ENCODE measurements at regions not wholly inside any gene's neighbourhood (a gene's known extent, or its start where the extent isn't known, plus 50 kb on each side); places are given as distances from the start of the nearest gene placed in this dataset.

DNA sequence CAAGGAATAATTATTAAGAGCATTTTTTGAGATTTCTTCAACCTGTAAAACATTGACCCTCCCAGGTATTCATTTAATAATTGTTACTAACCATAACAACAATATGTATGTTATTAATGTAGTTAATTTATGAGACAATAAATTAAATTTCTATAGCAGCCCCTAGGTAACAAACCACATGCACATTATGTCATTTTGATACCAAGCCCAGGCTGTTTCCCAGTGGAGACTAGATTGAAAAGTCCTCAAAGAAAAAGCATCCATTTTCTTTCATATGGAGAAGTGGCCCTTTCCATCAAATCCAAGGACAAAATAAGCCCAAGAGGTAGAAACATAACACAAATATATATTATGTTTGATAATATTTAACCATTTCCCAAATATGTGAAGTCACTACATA, 104.3 kb upstream of the GK2 start:
- no peak overlapping the region for H3K27ac ChIP-seq

DNA sequence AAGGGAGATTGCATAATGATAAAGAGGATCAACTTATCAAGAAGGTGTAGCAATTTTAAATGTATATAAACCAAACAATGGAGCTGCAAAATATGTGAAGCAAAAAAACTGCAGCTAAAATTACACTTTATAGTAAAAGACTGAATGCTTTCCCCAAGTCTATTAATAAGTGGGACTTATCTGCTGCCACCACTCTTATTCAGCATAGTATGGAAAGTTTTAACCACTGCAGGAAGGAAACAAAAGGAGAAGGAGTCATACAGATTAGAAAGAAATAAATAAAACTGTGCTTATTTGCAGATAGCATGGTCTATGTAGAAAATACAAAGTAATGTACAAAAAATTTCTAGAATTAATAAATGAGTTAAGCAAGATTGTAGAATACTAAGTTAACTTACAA, 94.1 kb upstream of the GK2 start:
- no peaks in the 10 kb centered on the region for H3K79me2 ChIP-seq
- no peaks in the 10 kb centered on the region for H3K9me3 ChIP-seq (ENCODE audit: low read depth)
- no peaks in the 10 kb centered on the region for H3K36me3 ChIP-seq (replicated peaks; ENCODE audit: insufficient read depth, low read depth)
- no peak for DNase-seq (ENCODE audit: low spot score)
- no peaks in the 10 kb centered on the region for H3K27me3 ChIP-seq
- H3K4me3 ChIP-seq, result no peak overlapping the region
- no peak overlapping the region for H3K4me2 ChIP-seq
- H3K9me2 ChIP-seq (replicated peaks; ENCODE audit: insufficient read depth), result no peaks in the 10 kb centered on the region
- H3K4me1 ChIP-seq (ENCODE audit: insufficient read depth), result no peaks in the 10 kb centered on the region
- H2AFZ ChIP-seq, result no peak overlapping the region
- TF ChIP-seq, protein P1, sequence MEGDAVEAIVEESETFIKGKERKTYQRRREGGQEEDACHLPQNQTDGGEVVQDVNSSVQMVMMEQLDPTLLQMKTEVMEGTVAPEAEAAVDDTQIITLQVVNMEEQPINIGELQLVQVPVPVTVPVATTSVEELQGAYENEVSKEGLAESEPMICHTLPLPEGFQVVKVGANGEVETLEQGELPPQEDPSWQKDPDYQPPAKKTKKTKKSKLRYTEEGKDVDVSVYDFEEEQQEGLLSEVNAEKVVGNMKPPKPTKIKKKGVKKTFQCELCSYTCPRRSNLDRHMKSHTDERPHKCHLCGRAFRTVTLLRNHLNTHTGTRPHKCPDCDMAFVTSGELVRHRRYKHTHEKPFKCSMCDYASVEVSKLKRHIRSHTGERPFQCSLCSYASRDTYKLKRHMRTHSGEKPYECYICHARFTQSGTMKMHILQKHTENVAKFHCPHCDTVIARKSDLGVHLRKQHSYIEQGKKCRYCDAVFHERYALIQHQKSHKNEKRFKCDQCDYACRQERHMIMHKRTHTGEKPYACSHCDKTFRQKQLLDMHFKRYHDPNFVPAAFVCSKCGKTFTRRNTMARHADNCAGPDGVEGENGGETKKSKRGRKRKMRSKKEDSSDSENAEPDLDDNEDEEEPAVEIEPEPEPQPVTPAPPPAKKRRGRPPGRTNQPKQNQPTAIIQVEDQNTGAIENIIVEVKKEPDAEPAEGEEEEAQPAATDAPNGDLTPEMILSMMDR (IDR thresholded peaks at IDR 0.05; ENCODE audit: poor library complexity), result no peak
- no peak overlapping the region for H3K27ac ChIP-seq
- no peaks in the 10 kb centered on the region for H4K20me1 ChIP-seq (ENCODE audit: insufficient read depth, poor library complexity, severe bottlenecking)

More for the DNA sequence above, 104.3 kb upstream of the GK2 start:
- DNase-seq (ENCODE audit: low spot score), result no peak
- no peaks in the 10 kb centered on the region for H3K27me3 ChIP-seq
- no peaks in the 10 kb centered on the region for H3K9me3 ChIP-seq (ENCODE audit: low read depth)
- H3K4me1 ChIP-seq (ENCODE audit: insufficient read depth), result no peaks in the 10 kb centered on the region
- H2AFZ ChIP-seq, result no peak overlapping the region
- H3K79me2 ChIP-seq, result no peaks in the 10 kb centered on the region
- no peak overlapping the region for H3K4me2 ChIP-seq
- no peaks in the 10 kb centered on the region for H3K9me2 ChIP-seq (replicated peaks; ENCODE audit: insufficient read depth)
- no peaks in the 10 kb centered on the region for H4K20me1 ChIP-seq (ENCODE audit: insufficient read depth, poor library complexity, severe bottlenecking)
- TF ChIP-seq, protein P1 (IDR thresholded peaks at IDR 0.05; ENCODE audit: poor library complexity), result no peak
- TF ChIP-seq EZH2 (IDR thresholded peaks at IDR 0.05; ENCODE audit: borderline replicate concordance), result no peak
- no peak for TF ChIP-seq EZH2phosphoT487 (IDR thresholded peaks at IDR 0.05; ENCODE audit: low read depth, severe bottlenecking, unreplicated experiment)
- H3K36me3 ChIP-seq (replicated peaks; ENCODE audit: insufficient read depth, low read depth), result no peaks in the 10 kb centered on the region
- H3K4me3 ChIP-seq, result no peak overlapping the region

DNA sequence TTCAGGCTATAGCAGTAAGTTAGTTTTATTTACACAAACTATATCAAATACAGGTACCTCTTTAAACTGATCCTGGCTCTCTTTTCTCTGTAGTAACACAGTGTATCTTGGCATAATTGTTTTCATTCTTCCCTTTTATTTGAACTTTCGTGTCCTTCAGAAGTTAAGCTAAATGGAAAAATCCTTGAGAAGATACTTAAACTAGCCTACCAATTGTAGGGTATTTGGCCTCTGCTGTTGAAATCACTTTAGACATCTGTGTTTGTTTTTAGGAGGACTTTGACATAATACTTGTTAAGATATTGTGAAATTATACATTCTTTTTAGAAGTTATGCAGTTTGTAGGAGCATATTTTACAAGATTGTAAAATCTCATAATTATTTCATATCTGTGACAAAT, 90.3 kb upstream of the GK2 start:
- no peaks in the 10 kb centered on the region for H3K27me3 ChIP-seq
- no peak for DNase-seq (ENCODE audit: low spot score)
- no peak overlapping the region for H3K4me2 ChIP-seq
- H3K4me1 ChIP-seq (ENCODE audit: insufficient read depth), result no peaks in the 10 kb centered on the region
- no peaks in the 10 kb centered on the region for H4K20me1 ChIP-seq (ENCODE audit: insufficient read depth, poor library complexity, severe bottlenecking)
- TF ChIP-seq EZH2phosphoT487 (IDR thresholded peaks at IDR 0.05; ENCODE audit: low read depth, severe bottlenecking, unreplicated experiment), result no peak
- TF ChIP-seq, protein P1 (IDR thresholded peaks at IDR 0.05; ENCODE audit: poor library complexity), result no peak
- TF ChIP-seq EZH2 (IDR thresholded peaks at IDR 0.05; ENCODE audit: borderline replicate concordance), result no peak
- H3K27ac ChIP-seq, result no peak overlapping the region
- WGBS (ENCODE audit: low lambda C conversion rate, missing lambda C conversion rate), result 46% methylated on average over 1 of the region's 1 CpG
- no peaks in the 10 kb centered on the region for H3K9me2 ChIP-seq (replicated peaks; ENCODE audit: insufficient read depth)
- H3K79me2 ChIP-seq, result no peaks in the 10 kb centered on the region
- H3K4me3 ChIP-seq, result no peak overlapping the region
- no peaks in the 10 kb centered on the region for H3K9me3 ChIP-seq (ENCODE audit: low read depth)
- no peaks in the 10 kb centered on the region for H3K36me3 ChIP-seq (replicated peaks; ENCODE audit: insufficient read depth, low read depth)
- H2AFZ ChIP-seq, result no peak overlapping the region

DNA sequence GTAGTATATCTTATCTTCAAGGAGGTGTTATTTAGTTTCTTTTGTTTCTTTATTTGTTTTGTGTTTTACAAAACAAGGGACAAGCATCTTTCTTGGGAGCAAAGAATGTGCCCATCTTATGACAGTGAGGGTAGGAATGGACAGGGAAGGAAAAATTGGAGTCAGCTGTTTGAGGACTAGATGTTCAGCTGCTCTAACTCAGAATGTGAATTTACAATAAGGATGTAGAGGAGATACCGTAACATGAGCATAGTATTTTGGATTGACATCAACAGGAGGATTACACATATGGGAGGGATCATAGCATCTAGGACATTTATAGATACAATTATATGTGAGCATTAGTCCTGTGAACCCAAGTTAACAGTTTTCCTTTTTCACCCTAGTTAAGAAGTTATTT, 89.0 kb upstream of the GK2 start:
- Histone ChIP-seq H4K20me1 (ENCODE audit: insufficient read depth, poor library complexity, severe bottlenecking) (no peaks in the 10 kb centered on the region), H3K27ac (no peak overlapping the region), H2AFZ (no peak overlapping the region), H3K4me3 (no peak overlapping the region), H3K79me2 (no peaks in the 10 kb centered on the region), H3K9me2 (replicated peaks; ENCODE audit: insufficient read depth) (no peaks in the 10 kb centered on the region), H3K9me3 (ENCODE audit: low read depth) (no peaks in the 10 kb centered on the region), H3K27me3 (no peaks in the 10 kb centered on the region), H3K4me2 (no peak overlapping the region), H3K4me1 (ENCODE audit: insufficient read depth) (no peaks in the 10 kb centered on the region), H3K36me3 (replicated peaks; ENCODE audit: insufficient read depth, low read depth) (no peaks in the 10 kb centered on the region)
- TF ChIP-seq EZH2phosphoT487 (IDR thresholded peaks at IDR 0.05; ENCODE audit: low read depth, severe bottlenecking, unreplicated experiment), result no peak
- no peak for TF ChIP-seq EZH2 (IDR thresholded peaks at IDR 0.05; ENCODE audit: borderline replicate concordance)
- TF ChIP-seq, protein P1 (IDR thresholded peaks at IDR 0.05; ENCODE audit: poor library complexity), result no peak
- DNase-seq (ENCODE audit: low spot score), result no peak
- WGBS (ENCODE audit: low lambda C conversion rate, missing lambda C conversion rate), result 71% methylated on average over 1 of the region's 1 CpG

Data from hepatocyte (in vitro differentiated cells).